ENCODE measurements at regions not wholly inside any gene's neighbourhood (a gene's known extent, or its start where the extent isn't known, plus 50 kb on each side); places are given as distances from the start of the nearest gene placed in this dataset.

- DNase-seq (ENCODE audit: low read depth, low spot score) = no peak
These were observed 88.5 kb upstream of the COL5A2 start for GRCh38 chr2:189267925-189268579.

- DNase-seq (ENCODE audit: low read depth, low spot score) = no peak
These were observed 89.2 kb upstream of the COL5A2 start for GRCh38 chr2:189268763-189269162.

GRCh38 chr2:189273734-189274133 lies 94.2 kb upstream of the COL5A2 start:
- DNase-seq (ENCODE audit: low read depth, low spot score) = no peak

GRCh38 chr2:189274361-189274760 lies 94.8 kb upstream of the COL5A2 start:
- DNase-seq (ENCODE audit: low read depth, low spot score) = no peak

GRCh38 chr2:189276277-189276676 lies 96.7 kb upstream of the COL5A2 start:
- no peak for DNase-seq (ENCODE audit: low read depth, low spot score)

- no peak for DNase-seq (ENCODE audit: low read depth, low spot score)
These were observed 101.6 kb upstream of the COL5A2 start for GRCh38 chr2:189281201-189281600.

GRCh38 chr2:189285349-189285748 lies 105.8 kb upstream of the COL5A2 start:
- no peak for DNase-seq (ENCODE audit: low read depth, low spot score)

- no peak for DNase-seq (ENCODE audit: low read depth, low spot score)
These were observed 106.5 kb upstream of the COL5A2 start for GRCh38 chr2:189285962-189286645.

- no peak for DNase-seq (ENCODE audit: low read depth, low spot score)
These were observed 107.8 kb upstream of the COL5A2 start for GRCh38 chr2:189287363-189287762.

- no peak for DNase-seq (ENCODE audit: low read depth, low spot score)
These were observed 108.5 kb upstream of the COL5A2 start for GRCh38 chr2:189287982-189288521.

- DNase-seq (ENCODE audit: low read depth, low spot score) = no peak
These were observed 111.9 kb upstream of the COL5A2 start for GRCh38 chr2:189291460-189291859.

GRCh38 chr2:189293164-189293563 lies 113.6 kb upstream of the COL5A2 start:
- no peak for DNase-seq (ENCODE audit: low read depth, low spot score)

GRCh38 chr2:189297446-189297845 lies 117.9 kb upstream of the COL5A2 start:
- DNase-seq (ENCODE audit: low read depth, low spot score) = peak; percentile 28

GRCh38 chr2:189298038-189298437 lies 118.5 kb upstream of the COL5A2 start:
- no peak for DNase-seq (ENCODE audit: low read depth, low spot score)

GRCh38 chr2:189298481-189298880 lies 118.9 kb upstream of the COL5A2 start:
- DNase-seq (ENCODE audit: low read depth, low spot score) = no peak

- no peak for DNase-seq (ENCODE audit: low read depth, low spot score)
These were observed 120.4 kb upstream of the COL5A2 start for GRCh38 chr2:189299974-189300373.

GRCh38 chr2:189300916-189301315 lies 121.4 kb upstream of the COL5A2 start:
- DNase-seq (ENCODE audit: low read depth, low spot score) = no peak

GRCh38 chr2:189302274-189302948 lies 122.8 kb upstream of the COL5A2 start:
- no peak for DNase-seq (ENCODE audit: low read depth, low spot score)

- DNase-seq (ENCODE audit: low read depth, low spot score) = no peak
These were observed 124.8 kb upstream of the COL5A2 start for GRCh38 chr2:189304360-189304759.

GRCh38 chr2:189305291-189305943 lies 125.9 kb upstream of the COL5A2 start:
- DNase-seq (ENCODE audit: low read depth, low spot score) = no peak

- no peak for DNase-seq (ENCODE audit: low read depth, low spot score)
These were observed 127.0 kb upstream of the COL5A2 start for GRCh38 chr2:189306525-189306924.

Data from smooth muscle cell of the brain vasculature (primary cell).